ENCODE measurements at regions not wholly inside any gene's neighbourhood (a gene's known extent, or its start where the extent isn't known, plus 50 kb on each side); places are given as distances from the start of the nearest gene placed in this dataset.

- no peak for DNase-seq (ENCODE audit: low read depth)
- TF ChIP-seq MAX (IDR thresholded peaks at IDR 0.05; ENCODE audit: low read depth, low read length) (no peak), MYC (IDR thresholded peaks at IDR 0.05; ENCODE audit: low read depth, low read length) (no peak), CTCF (IDR thresholded peaks at IDR 0.05; ENCODE audit: low read depth, low read length) (no peak), POLR2A (IDR thresholded peaks at IDR 0.05; ENCODE audit: extremely low read depth, insufficient read length) (no peak)
- H3K4me3 ChIP-seq (ENCODE audit: low read depth, low read length), result no peak overlapping the region
Measured at GRCh38 chr18:22791310-22791610, 141.9 kb upstream of the RBBP8 start.

- H3K4me3 ChIP-seq (ENCODE audit: low read depth, low read length), result no peak overlapping the region
- no peak for TF ChIP-seq MAX (IDR thresholded peaks at IDR 0.05; ENCODE audit: low read depth, low read length)
- TF ChIP-seq CTCF (IDR thresholded peaks at IDR 0.05; ENCODE audit: low read depth, low read length), result no peak
- TF ChIP-seq POLR2A (IDR thresholded peaks at IDR 0.05; ENCODE audit: extremely low read depth, insufficient read length), result no peak
- no peak for TF ChIP-seq MYC (IDR thresholded peaks at IDR 0.05; ENCODE audit: low read depth, low read length)
- no peak for DNase-seq (ENCODE audit: low read depth)
Measured at GRCh38 chr18:22796113-22796512, 137.0 kb upstream of the RBBP8 start.

GRCh38 chr18:22800551-22800951 lies 132.6 kb upstream of the RBBP8 start:
- no peak for DNase-seq (ENCODE audit: low read depth)
- H3K4me3 ChIP-seq (ENCODE audit: low read depth, low read length), result no peak overlapping the region
- no peak for TF ChIP-seq POLR2A (IDR thresholded peaks at IDR 0.05; ENCODE audit: extremely low read depth, insufficient read length)
- TF ChIP-seq MAX (IDR thresholded peaks at IDR 0.05; ENCODE audit: low read depth, low read length), result no peak
- no peak for TF ChIP-seq MYC (IDR thresholded peaks at IDR 0.05; ENCODE audit: low read depth, low read length)

GRCh38 chr18:22813648-22814328 lies 119.3 kb upstream of the RBBP8 start:
- H3K4me3 ChIP-seq (ENCODE audit: low read depth, low read length), result no peak overlapping the region
- TF ChIP-seq POLR2A (IDR thresholded peaks at IDR 0.05; ENCODE audit: extremely low read depth, insufficient read length) (no peak), MYC (IDR thresholded peaks at IDR 0.05; ENCODE audit: low read depth, low read length) (0 out of 2 replicates have a peak, but pooled peaks have one; percentile 36), CTCF (IDR thresholded peaks at IDR 0.05; ENCODE audit: low read depth, low read length) (peak; percentile 56), MAX (IDR thresholded peaks at IDR 0.05; ENCODE audit: low read depth, low read length) (peak; percentile 56)
- DNase-seq (ENCODE audit: low read depth), result peak; percentile 67

- no peak for TF ChIP-seq MYC (IDR thresholded peaks at IDR 0.05; ENCODE audit: low read depth, low read length)
- TF ChIP-seq MAX (IDR thresholded peaks at IDR 0.05; ENCODE audit: low read depth, low read length), result no peak
- no peak for TF ChIP-seq CTCF (IDR thresholded peaks at IDR 0.05; ENCODE audit: low read depth, low read length)
- no peak for TF ChIP-seq POLR2A (IDR thresholded peaks at IDR 0.05; ENCODE audit: extremely low read depth, insufficient read length)
Measured at GRCh38 chr18:22814329-22814703, 118.8 kb upstream of the RBBP8 start.

GRCh38 chr18:22816266-22817176 lies 116.6 kb upstream of the RBBP8 start:
- TF ChIP-seq MYC (IDR thresholded peaks at IDR 0.05; ENCODE audit: low read depth, low read length), result no peak
- H3K4me3 ChIP-seq (ENCODE audit: low read depth, low read length), result no peak overlapping the region
- no peak for DNase-seq (ENCODE audit: low read depth)

More at GRCh38 chr18:22814329-22814703, 118.8 kb upstream of the RBBP8 start:
- no peak overlapping the region for H3K4me3 ChIP-seq (ENCODE audit: low read depth, low read length)
- DNase-seq (ENCODE audit: low read depth), result no peak
